PFSK-1 (cell line): ENCODE measurements at regions not wholly inside any gene's neighbourhood (a gene's known extent, or its start where the extent isn't known, plus 50 kb on each side); places are given as distances from the start of the nearest gene placed in this dataset.

Experiments
- POLR2AphosphoS5 ChIP-seq: IDR thresholded peaks from 2 replicates; pipeline ENCODE4 v1.6.1; 2012; ENCODE audit warnings: low read depth, mild to moderate bottlenecking, control low read depth, low read length, moderate library complexity
- SIN3A ChIP-seq: IDR thresholded peaks from 2 replicates; pipeline ENCODE4 v1.6.1; 2012; ENCODE audit warnings: mild to moderate bottlenecking, low read length, moderate library complexity, borderline replicate concordance; ENCODE audit not compliant: insufficient read depth
- TAF1 ChIP-seq: IDR thresholded peaks from 2 replicates; pipeline ENCODE4 v1.6.1; 2012; ENCODE audit warnings: low read length, control low read depth, borderline replicate concordance; ENCODE audit not compliant: insufficient read depth
- TF ChIP-seq, protein P1 (sequence below), 2 experiments: IDR thresholded peaks; 2 replicates each; pipeline versions ENCODE4 v1.6.1 to v1.8.0; 2011 to 2012; ENCODE audit warnings: low read depth in 2 of 2, low read length in 2 of 2, control low read depth in 1 of 2, inconsistent platforms in 1 of 2, mild to moderate bottlenecking in 1 of 2, moderate library complexity in 1 of 2; ENCODE audit not compliant: insufficient read depth in 1 of 2

GRCh38 chr13:75985132-75985531, 349.0 kb downstream of the LMO7 start:
- TF ChIP-seq, protein P1, sequence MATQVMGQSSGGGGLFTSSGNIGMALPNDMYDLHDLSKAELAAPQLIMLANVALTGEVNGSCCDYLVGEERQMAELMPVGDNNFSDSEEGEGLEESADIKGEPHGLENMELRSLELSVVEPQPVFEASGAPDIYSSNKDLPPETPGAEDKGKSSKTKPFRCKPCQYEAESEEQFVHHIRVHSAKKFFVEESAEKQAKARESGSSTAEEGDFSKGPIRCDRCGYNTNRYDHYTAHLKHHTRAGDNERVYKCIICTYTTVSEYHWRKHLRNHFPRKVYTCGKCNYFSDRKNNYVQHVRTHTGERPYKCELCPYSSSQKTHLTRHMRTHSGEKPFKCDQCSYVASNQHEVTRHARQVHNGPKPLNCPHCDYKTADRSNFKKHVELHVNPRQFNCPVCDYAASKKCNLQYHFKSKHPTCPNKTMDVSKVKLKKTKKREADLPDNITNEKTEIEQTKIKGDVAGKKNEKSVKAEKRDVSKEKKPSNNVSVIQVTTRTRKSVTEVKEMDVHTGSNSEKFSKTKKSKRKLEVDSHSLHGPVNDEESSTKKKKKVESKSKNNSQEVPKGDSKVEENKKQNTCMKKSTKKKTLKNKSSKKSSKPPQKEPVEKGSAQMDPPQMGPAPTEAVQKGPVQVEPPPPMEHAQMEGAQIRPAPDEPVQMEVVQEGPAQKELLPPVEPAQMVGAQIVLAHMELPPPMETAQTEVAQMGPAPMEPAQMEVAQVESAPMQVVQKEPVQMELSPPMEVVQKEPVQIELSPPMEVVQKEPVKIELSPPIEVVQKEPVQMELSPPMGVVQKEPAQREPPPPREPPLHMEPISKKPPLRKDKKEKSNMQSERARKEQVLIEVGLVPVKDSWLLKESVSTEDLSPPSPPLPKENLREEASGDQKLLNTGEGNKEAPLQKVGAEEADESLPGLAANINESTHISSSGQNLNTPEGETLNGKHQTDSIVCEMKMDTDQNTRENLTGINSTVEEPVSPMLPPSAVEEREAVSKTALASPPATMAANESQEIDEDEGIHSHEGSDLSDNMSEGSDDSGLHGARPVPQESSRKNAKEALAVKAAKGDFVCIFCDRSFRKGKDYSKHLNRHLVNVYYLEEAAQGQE (IDR thresholded peaks at IDR 0.05; ENCODE audit: insufficient read depth in 1 of 2, low read depth in 2 of 2, low read length in 2 of 2), result no peak
- TF ChIP-seq POLR2AphosphoS5, result no peak
- TF ChIP-seq SIN3A, result no peak
- TF ChIP-seq TAF1, result no peak
